Kidney (tissue), 13 donors: ENCODE measurements at regions not wholly inside any gene's neighbourhood (a gene's known extent, or its start where the extent isn't known, plus 50 kb on each side); places are given as distances from the start of the nearest gene placed in this dataset.

ENCODE experiments used
- DNase-seq, 5 donors: peaks; one replicate each; pipeline ENCODE4 v3.0.0-alpha.2; 2013 to 2020
- FAIRE-seq: peaks from 2 replicates; lab custom pipeline; 2012; peaks lifted over from hg19 to GRCh38; lab: Jason Lieb, UNC
- H3K27ac ChIP-seq, 2 donors: one replicate each; pipeline ENCODE4 v1.7.0; 2013; ENCODE audit warnings: low read depth in 2 of 2, low read length in 2 of 2, inconsistent platforms in 1 of 2
- H3K27me3 ChIP-seq: one replicate; pipeline ENCODE4 v1.7.1; 2013; ENCODE audit warnings: low read length, inconsistent platforms; ENCODE audit not compliant: control insufficient read depth, insufficient read depth
- H3K36me3 ChIP-seq, 3 donors: one replicate each; pipeline versions ENCODE4 v1.7.0 to v1.7.1; 2013; ENCODE audit warnings: low read length in 3 of 3, control low read depth in 1 of 3, inconsistent platforms in 1 of 3; ENCODE audit not compliant: insufficient read depth in 3 of 3, control insufficient read depth in 2 of 3
- H3K4me1 ChIP-seq, 3 donors: one replicate each; pipeline versions ENCODE4 v1.7.0 to v1.7.1; 2013; ENCODE audit warnings: low read length in 3 of 3, inconsistent platforms in 1 of 3, low read depth in 1 of 3; ENCODE audit not compliant: control insufficient read depth in 2 of 3, insufficient read depth in 2 of 3
- H3K4me3 ChIP-seq, 3 donors: one replicate each; pipeline versions ENCODE4 v1.7.0 to v1.8.1; 2013; ENCODE audit warnings: low read length in 3 of 3, control low read depth in 1 of 3, inconsistent platforms in 1 of 3
- H3K9ac ChIP-seq, 3 donors: one replicate each; pipeline versions ENCODE4 v1.7.0 to v1.7.1; 2013; ENCODE audit warnings: low read length in 3 of 3, control low read depth in 1 of 3, inconsistent platforms in 1 of 3
- H3K9me3 ChIP-seq, 3 donors: one replicate each; pipeline versions ENCODE4 v1.7.0 to v1.7.1; 2013; ENCODE audit warnings: low read length in 3 of 3, control low read depth in 1 of 3, inconsistent platforms in 1 of 3; ENCODE audit not compliant: control insufficient read depth in 2 of 3, insufficient read depth in 1 of 3
- intact Hi-C: fragments of 100-400 bp; cut with DNase I; formaldehyde crosslinking; loops from one replicate; pipeline ENCODE4 v1.11.1; 2022
- TF ChIP-seq, protein P1 (sequence below): IDR thresholded peaks from 3 replicates; pipeline ENCODE4 v1.5.1; 2012; ENCODE audit warnings: mild to moderate bottlenecking, moderate library complexity, borderline replicate concordance; ENCODE audit not compliant: insufficient read depth; ENCODE audit errors: extremely low read depth
- donor health status: control.
- donor health status: control.
- donor health status: control.
- donor health status: control.
- donor health status: control.
- donor health status: DM: yes; HTN: yes; CAD: no.
- donor health status: Normal renal cell carcinoma (clear cell type).

DNA sequence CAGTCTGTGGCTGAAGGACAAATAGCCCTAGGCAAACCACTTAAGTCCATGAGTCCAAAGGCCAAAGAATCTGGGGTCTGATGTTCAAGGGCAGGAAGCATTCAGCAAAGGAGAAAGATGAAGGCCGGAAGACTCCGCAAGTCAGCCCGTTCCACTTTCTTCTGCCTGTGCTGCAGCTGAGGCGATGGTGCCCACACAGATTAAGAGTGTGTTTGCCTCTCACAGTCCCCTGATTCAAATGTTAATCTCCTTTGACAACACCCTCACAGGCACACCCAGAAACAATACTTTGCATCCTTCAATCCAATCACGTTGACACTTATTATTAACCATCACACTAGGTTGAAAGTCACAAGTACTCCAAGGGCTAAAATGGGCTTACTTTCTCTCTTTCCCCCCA lies 605.4 kb upstream of the GNPDA2 start:
- Histone ChIP-seq H3K36me3 (no peaks in the 10 kb centered on the region), H3K9ac (no peak overlapping the region), H3K4me1 (no peaks in the 10 kb centered on the region), H3K27me3 (no peaks in the 10 kb centered on the region), H3K4me3 (no peak overlapping the region), H3K27ac (no peak overlapping the region), H3K9me3 (no peaks in the 10 kb centered on the region)
- TF ChIP-seq, protein P1, sequence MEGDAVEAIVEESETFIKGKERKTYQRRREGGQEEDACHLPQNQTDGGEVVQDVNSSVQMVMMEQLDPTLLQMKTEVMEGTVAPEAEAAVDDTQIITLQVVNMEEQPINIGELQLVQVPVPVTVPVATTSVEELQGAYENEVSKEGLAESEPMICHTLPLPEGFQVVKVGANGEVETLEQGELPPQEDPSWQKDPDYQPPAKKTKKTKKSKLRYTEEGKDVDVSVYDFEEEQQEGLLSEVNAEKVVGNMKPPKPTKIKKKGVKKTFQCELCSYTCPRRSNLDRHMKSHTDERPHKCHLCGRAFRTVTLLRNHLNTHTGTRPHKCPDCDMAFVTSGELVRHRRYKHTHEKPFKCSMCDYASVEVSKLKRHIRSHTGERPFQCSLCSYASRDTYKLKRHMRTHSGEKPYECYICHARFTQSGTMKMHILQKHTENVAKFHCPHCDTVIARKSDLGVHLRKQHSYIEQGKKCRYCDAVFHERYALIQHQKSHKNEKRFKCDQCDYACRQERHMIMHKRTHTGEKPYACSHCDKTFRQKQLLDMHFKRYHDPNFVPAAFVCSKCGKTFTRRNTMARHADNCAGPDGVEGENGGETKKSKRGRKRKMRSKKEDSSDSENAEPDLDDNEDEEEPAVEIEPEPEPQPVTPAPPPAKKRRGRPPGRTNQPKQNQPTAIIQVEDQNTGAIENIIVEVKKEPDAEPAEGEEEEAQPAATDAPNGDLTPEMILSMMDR: no peak
- intact Hi-C loops: no loop called here
- FAIRE-seq (no peak), DNase-seq (peak in 1 of 5 donors; percentile 35)

DNA sequence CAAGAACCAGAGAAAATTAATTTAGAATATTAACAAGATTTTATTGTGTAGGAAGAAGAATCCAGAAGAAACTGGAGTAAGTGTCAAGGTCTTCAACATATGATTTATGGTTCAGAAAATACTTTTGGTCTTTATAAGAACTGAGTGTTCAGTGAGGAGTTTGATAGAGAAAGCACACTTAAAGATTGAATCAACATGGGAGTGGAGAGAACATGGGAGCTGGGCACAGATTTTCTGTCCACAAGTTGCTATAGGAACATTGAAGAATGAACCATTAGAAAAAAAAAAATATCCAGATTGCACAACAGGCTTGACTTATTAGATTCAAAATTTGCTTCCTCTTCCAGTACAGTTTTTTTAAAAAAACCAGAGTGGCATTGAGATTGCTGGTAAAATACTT lies 601.2 kb upstream of the GNPDA2 start:
- intact Hi-C loops: no loop called here
- no peak overlapping the region for H3K4me3 ChIP-seq
- H3K36me3 ChIP-seq: no peaks in the 10 kb centered on the region
- no peaks in the 10 kb centered on the region for H3K27me3 ChIP-seq
- no peak overlapping the region for H3K9ac ChIP-seq
- H3K4me1 ChIP-seq: no peaks in the 10 kb centered on the region
- DNase-seq: no peak
- no peak overlapping the region for H3K27ac ChIP-seq
- TF ChIP-seq, protein P1: no peak
- FAIRE-seq: no peak
- no peaks in the 10 kb centered on the region for H3K9me3 ChIP-seq

DNA sequence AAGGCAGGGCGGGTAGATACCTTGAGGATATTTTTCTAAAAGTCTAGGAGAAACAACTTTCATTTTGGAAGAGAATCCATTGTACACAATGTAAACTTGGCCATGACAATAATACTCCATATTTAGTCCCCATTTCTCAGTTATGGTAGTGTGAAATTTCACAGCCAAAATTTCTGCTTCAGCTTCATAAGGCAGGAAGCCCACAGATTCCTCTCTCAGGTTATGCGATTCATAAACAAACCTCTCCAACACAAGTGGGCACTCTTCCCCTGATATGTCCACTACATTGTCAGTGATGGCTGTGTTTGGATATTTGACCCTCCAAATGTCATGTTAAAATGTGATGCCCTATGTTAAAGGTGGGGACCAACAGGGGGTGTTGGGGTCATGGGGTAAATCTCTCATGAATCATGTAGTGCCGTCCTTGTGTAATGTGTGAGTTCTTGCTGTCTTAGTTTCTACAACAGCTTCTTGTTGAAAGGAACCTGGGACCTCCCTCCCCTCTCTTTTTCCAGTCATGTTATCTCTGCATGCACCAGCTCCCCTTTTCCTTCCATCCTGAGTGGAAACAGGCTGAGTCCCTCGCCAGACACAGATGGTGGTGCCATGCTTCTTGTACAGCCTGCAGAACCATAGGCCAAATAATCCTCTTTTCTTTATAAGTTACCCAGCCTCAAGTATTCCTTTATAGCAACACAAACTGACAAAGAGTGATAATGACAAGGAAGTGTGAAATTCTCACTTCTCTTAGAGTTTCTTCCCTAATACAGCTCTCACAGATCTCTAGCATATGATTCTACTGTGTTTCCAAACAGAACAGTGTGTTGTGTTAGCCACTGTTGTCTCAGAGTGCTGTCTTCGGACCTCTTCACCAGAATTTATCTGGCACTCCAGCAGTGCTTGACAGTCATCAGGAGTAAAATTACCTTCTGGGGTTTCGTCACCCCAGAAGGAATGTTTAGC lies 598.4 kb upstream of the GNPDA2 start:
- H3K27me3 ChIP-seq: no peaks in the 10 kb centered on the region
- TF ChIP-seq, protein P1: no peak
- H3K9ac ChIP-seq: no peak overlapping the region
- H3K27ac ChIP-seq: no peak overlapping the region
- no peak overlapping the region for H3K4me3 ChIP-seq
- no peaks in the 10 kb centered on the region for H3K4me1 ChIP-seq
- DNase-seq (no peak), FAIRE-seq (no peak)
- H3K36me3 ChIP-seq: no peaks in the 10 kb centered on the region
- intact Hi-C loops: no loop called here
- H3K9me3 ChIP-seq: no peaks in the 10 kb centered on the region
